Testis (tissue), 2 donors: ENCODE measurements at regions not wholly inside any gene's neighbourhood (a gene's known extent, or its start where the extent isn't known, plus 50 kb on each side); places are given as distances from the start of the nearest gene placed in this dataset.

Experiments
- DNase-seq: peaks from one replicate; pipeline ENCODE4 v3.0.0-alpha.2; 2019
- H3K27ac ChIP-seq, 2 donors: fragments of 200-600 bp; sonication (generic); one replicate each; pipeline ENCODE4 v1.5.1; 2019
- H3K27me3 ChIP-seq: fragments of 200-600 bp; sonication (generic); one replicate; pipeline ENCODE4 v1.5.1; 2019
- H3K36me3 ChIP-seq: fragments of 200-600 bp; sonication (generic); one replicate; pipeline ENCODE4 v1.5.1; 2017; ENCODE audit warnings: low read depth; ENCODE audit errors: missing control alignments
- H3K4me1 ChIP-seq: fragments of 200-600 bp; sonication (generic); one replicate; pipeline ENCODE4 v1.5.1; 2019
- H3K4me3 ChIP-seq, 2 donors: fragments of 200-600 bp; sonication (generic); one replicate each; pipeline ENCODE4 v1.5.1; 2017 to 2019
- H3K9me3 ChIP-seq: fragments of 200-600 bp; sonication (generic); one replicate; pipeline ENCODE4 v1.5.1; 2017
- POLR2A ChIP-seq: fragments of 450-650 bp; IDR thresholded peaks from one replicate; pipeline ENCODE4 v1.6.1; 2017; ENCODE audit warnings: antibody characterized with exemption, mild to moderate bottlenecking, moderate library complexity
- WGBS, 2 donors: methylation state at CpG; one replicate each; pipeline ENCODE4 v1.1.5; 2018; 5-methylcytosine and 5-hydroxymethylcytosine counted together
- intact Hi-C: fragments of 100-400 bp; cut with DNase I; formaldehyde crosslinking; loops from one replicate; pipeline ENCODE4 v1.15.1; 2023; ENCODE audit warnings: low total_unique reads
- TF ChIP-seq, protein P1 (sequence below), 3 experiments: fragments of 450-650 bp in 2 of 3; fragments of 200-600 bp in 1 of 3; sonication (generic) in 1 of 3; IDR thresholded peaks; one replicate each; pipeline ENCODE4 v1.5.1; 2016 to 2019; ENCODE audit warnings: antibody characterized with exemption in 3 of 3, mild to moderate bottlenecking in 2 of 3, moderate library complexity in 1 of 3

DNA sequence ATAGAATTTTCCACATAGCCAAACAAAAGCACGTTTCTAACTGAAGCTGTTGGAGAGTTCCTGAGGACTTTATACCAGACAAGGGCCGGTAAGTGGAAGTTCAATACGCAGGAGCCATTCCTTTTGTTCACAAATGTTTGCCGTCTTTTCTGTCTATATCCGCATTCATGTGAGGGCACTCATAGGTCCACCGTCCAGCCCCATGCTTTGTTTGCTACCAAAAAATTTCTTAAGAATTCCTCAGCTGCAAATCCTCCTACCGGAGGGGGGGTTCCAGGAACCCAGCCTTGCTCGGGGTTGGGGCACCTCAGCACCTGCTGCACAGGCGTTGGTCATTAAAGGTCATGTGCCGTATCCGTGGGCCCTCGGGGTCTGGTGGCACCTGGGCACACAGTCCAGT, 276.8 kb downstream of the SEC14L1 start:
- Histone ChIP-seq H3K9me3 (no peaks in the 10 kb centered on the region), H3K4me3 (no peak overlapping the region), H3K36me3 (no peaks in the 10 kb centered on the region), H3K4me1 (peaks cover 22% of the 10 kb centered on the region), H3K27me3 (no peaks in the 10 kb centered on the region), H3K27ac (no peak overlapping the region)
- no peak for DNase-seq
- 89 to 91% methylated on average over 11 to 12 of the region's 12 CpGs for WGBS, 2 donors
- intact Hi-C loops = no loop called here
- no peak for TF ChIP-seq POLR2A
- TF ChIP-seq, protein P1, sequence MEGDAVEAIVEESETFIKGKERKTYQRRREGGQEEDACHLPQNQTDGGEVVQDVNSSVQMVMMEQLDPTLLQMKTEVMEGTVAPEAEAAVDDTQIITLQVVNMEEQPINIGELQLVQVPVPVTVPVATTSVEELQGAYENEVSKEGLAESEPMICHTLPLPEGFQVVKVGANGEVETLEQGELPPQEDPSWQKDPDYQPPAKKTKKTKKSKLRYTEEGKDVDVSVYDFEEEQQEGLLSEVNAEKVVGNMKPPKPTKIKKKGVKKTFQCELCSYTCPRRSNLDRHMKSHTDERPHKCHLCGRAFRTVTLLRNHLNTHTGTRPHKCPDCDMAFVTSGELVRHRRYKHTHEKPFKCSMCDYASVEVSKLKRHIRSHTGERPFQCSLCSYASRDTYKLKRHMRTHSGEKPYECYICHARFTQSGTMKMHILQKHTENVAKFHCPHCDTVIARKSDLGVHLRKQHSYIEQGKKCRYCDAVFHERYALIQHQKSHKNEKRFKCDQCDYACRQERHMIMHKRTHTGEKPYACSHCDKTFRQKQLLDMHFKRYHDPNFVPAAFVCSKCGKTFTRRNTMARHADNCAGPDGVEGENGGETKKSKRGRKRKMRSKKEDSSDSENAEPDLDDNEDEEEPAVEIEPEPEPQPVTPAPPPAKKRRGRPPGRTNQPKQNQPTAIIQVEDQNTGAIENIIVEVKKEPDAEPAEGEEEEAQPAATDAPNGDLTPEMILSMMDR (IDR thresholded peaks at IDR 0.05) = no peak

DNA sequence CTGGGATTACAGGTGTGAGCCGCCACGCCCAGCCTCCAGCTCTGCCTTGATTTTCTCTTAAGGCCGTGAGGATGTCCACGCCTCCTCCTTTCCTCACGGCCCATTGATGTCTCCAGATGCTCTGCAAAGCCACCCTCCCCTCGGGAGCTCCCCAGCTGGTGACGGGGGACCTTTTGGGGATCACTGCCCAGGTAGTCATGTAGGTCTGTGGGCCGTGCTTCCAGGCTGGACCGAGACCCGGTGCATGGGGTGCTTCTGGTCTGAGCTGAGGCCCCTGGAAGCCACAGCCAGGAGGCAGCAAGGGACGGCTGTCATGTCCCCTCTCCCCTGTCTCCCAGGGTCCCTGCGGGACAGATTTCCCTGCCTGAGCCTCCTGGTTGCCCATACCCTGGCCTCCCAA, 277.8 kb downstream of the SEC14L1 start:
- no peaks in the 10 kb centered on the region for H3K9me3 ChIP-seq
- no peak overlapping the region for H3K27ac ChIP-seq
- intact Hi-C loops = no loop called here
- no peak for TF ChIP-seq POLR2A
- TF ChIP-seq, protein P1 (IDR thresholded peaks at IDR 0.05) = no peak
- H3K4me1 ChIP-seq = peaks cover 32% of the 10 kb centered on the region
- H3K36me3 ChIP-seq = no peaks in the 10 kb centered on the region
- DNase-seq = no peak
- H3K4me3 ChIP-seq = no peak overlapping the region
- WGBS, 2 donors = 76 to 90% methylated on average over 5 to 12 of the region's 12 CpGs
- H3K27me3 ChIP-seq = no peaks in the 10 kb centered on the region

DNA sequence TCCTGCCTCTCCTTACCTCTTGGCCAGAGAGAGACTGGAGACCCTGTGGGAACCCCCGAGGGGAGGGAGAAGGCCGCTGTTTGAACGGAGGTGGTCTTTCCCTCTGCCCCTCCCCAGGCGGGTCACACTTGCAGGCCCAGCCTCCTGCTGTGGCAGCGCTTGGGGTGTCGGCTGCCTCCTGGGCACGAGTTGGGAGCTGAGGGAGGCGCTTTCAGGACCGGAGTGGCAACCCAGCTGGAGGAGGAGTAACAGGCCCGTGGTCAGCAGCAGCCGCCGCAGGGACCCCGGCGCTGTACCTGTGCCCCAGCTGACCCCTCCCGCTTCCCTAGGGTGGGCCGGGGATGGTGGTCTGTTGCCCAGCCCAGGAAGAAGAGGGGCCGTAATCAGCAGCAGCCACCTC, 278.3 kb downstream of the SEC14L1 start:
- Histone ChIP-seq H3K4me3 (no peak overlapping the region), H3K9me3 (no peaks in the 10 kb centered on the region), H3K36me3 (no peaks in the 10 kb centered on the region), H3K27ac (no peak overlapping the region), H3K27me3 (no peaks in the 10 kb centered on the region), H3K4me1 (peaks cover 37% of the 10 kb centered on the region)
- TF ChIP-seq, protein P1 (IDR thresholded peaks at IDR 0.05) = no peak
- no peak for TF ChIP-seq POLR2A
- intact Hi-C loops = no loop called here
- WGBS, 2 donors = 82% methylated on average over 17 of the region's 17 CpGs; no CpG with 5 or more reads in 1 of the 2 donors
- no peak for DNase-seq

DNA sequence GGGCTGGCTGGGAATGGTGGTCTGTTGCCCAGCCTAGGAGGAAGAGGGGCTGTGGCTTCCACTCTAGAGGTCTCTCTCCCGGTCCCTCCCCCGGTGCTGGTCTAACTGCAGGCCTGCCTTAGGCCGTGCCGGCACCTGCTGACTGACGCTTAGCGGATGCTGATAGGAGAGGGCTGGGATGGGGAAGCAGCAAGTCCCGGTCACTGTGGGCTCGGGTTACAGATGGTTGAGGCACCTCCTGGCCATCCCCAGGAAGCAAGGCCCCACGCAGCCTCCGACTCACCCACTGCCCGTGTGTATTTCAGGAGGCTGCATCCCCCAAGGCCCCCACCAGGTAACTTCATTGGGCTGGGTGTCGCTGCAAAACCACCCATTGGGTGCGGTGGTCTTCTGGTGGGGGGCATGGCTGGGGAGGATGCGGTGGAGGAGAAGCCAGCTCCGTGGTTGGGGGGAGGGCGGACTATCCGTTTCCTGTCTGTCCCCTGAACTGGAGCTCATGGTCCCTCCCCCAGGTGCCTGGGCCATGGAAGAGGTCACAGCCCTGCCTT, 278.9 kb downstream of the SEC14L1 start:
- H3K4me1 ChIP-seq = peaks cover 42% of the 10 kb centered on the region
- H3K4me3 ChIP-seq = no peak overlapping the region
- no peak overlapping the region for H3K27ac ChIP-seq
- no peaks in the 10 kb centered on the region for H3K36me3 ChIP-seq
- intact Hi-C loops = no loop called here
- no peak for DNase-seq
- H3K27me3 ChIP-seq = no peaks in the 10 kb centered on the region
- H3K9me3 ChIP-seq = no peaks in the 10 kb centered on the region
- TF ChIP-seq, protein P1 (IDR thresholded peaks at IDR 0.05) = no peak
- no peak for TF ChIP-seq POLR2A
- WGBS, 2 donors = 75 to 83% methylated on average over 13 to 17 of the region's 17 CpGs

DNA sequence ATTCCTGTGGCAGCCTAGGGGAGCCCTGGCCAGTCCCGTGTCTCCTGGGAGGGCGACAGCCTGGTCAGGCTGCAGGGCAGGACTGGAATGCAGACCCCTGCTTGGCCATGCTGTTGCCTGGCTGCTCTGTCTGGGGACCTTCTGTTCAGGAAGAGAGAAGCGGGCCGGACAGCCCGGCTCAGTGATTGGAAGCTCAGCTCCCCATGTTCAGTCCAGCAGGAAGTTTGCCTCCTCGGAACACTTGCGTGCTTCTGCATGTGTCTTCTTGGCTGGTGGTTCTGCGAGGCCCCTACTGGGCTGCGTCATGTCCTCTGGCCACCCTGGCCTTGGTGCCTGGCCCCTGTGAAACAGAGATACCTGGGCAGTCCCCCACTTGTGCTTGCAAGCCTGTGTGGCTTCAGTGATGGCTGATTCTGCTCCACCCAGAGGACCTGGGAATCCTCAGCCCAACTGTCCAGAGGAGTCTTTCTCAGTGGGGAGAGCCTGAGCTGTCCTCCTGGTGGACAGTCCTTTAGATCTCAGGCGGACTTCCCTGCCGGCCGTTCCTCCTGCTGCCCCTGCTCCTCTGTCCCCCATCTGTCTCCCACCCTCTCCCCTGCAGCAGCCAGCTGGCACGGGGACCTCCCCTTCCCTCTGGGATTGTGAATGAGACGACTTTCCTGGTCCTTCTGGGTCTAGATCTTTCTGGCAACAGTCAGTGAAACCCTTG, 279.5 kb downstream of the SEC14L1 start:
- peak overlapping the region in 1 of 2 donors; percentile 69 for H3K27ac ChIP-seq
- WGBS, 2 donors = 43 to 47% methylated on average over 10 to 14 of the region's 14 CpGs
- H3K27me3 ChIP-seq = no peaks in the 10 kb centered on the region
- H3K36me3 ChIP-seq = no peaks in the 10 kb centered on the region
- intact Hi-C loops = no loop called here
- peaks cover 48% of the 10 kb centered on the region for H3K4me1 ChIP-seq
- no peaks in the 10 kb centered on the region for H3K9me3 ChIP-seq
- no peak for TF ChIP-seq POLR2A
- TF ChIP-seq, protein P1 (IDR thresholded peaks at IDR 0.05) = peak in 1 of 3 experiments; percentile 9
- no peak for DNase-seq
- no peak overlapping the region for H3K4me3 ChIP-seq
